ENCODE measurements at regions not wholly inside any gene's neighbourhood (a gene's known extent, or its start where the extent isn't known, plus 50 kb on each side); places are given as distances from the start of the nearest gene placed in this dataset.

GRCh38 chr14:30118992-30119640 is 191.5 kb upstream of the PRKD1 start:
- no peak for TF ChIP-seq CTCF (IDR thresholded peaks at IDR 0.05)
- no peak for TF ChIP-seq POLR2A (IDR thresholded peaks at IDR 0.05)

Data from lower leg skin (tissue), 3 donors.